ENCODE measurements at regions not wholly inside any gene's neighbourhood (a gene's known extent, or its start where the extent isn't known, plus 50 kb on each side); places are given as distances from the start of the nearest gene placed in this dataset.

DNA sequence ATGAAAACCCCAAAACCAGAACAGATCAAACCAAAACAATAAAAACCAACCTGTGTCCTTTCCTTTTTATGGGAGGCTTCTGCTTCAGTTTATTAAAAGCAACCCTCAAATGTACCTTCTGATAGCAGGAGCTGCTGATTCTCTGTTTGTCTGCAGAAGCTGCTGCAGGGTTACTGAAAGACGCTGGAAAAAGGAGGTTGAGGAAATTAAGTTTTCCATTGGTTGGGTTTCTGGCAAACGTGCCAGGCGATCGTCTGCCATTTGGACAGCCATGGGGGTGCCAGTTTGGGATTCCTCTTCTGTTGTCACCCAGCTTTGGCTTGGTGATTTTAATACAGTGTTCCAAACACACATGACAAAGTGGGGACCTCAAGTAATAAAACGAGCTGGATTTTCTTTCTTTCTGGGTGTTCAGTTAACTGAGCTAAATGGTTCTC lies 185.4 kb upstream of the ZFHX3 start:
- DNase-seq: no peak

DNA sequence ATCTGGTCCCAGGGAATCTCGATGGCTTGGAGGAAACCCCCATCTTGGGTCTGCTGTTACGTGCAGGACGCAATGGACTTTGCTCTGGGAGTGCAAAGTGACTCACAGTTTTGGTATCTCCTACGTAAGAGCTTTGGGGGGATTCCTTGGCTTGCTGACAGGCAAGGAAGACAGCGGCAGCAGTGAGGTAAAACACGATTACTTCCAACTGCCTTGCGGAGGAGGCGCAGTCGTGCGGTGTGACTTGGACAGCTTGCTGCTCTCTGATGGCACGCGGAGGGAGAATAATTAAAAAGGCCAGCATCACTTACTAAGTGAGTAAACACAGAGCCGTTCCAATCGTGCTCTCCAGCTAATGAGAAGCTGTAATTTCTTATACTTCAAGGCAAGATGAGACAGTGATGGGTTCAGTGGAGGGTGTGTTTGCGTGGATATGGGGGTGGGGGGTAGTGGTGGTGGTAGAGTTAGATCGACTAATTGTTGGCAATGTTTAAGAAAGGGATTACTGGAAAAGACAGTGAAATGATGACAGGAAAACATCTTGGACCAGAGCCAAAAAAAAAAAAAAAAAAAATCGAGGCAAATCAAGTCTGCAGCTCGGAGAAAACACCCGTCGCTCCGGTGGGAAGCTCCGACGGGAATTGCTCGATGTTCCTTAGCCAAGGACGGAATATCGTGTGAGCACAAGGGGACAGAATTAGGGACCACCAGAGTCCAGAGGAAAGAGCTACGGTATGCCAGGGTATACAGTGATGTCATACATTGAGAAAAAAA lies 184.8 kb upstream of the ZFHX3 start:
- DNase-seq: peak; percentile 2

DNA sequence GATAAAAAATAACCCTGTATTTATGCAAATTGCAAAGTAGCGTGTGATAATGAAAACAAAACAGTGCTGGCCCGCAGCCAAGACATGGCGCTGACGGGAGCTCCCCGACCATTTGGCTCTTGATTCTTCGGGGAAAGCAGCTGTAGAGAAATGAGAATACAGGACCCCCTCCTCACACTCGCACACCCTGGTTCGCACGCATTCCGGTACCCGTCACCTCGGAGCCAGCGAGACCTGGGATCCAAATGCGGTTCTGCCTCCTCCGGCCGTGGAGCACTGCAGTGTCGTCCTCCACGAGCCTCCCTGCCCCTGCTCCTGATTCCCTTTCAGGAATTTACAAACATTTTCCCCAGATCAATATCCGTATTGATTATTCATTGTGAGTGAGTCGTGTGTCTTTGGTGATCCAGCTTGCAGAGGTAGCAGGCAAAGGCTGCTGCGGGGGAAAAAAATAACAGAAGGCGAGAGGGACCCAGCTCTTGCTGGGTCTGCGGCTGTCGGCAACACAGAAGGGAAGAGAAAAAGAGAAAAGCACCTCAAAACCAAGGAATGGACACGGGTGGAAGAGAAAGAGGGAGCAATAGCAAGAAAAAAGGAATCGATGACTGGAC lies 184.1 kb upstream of the ZFHX3 start:
- DNase-seq: no peak

DNA sequence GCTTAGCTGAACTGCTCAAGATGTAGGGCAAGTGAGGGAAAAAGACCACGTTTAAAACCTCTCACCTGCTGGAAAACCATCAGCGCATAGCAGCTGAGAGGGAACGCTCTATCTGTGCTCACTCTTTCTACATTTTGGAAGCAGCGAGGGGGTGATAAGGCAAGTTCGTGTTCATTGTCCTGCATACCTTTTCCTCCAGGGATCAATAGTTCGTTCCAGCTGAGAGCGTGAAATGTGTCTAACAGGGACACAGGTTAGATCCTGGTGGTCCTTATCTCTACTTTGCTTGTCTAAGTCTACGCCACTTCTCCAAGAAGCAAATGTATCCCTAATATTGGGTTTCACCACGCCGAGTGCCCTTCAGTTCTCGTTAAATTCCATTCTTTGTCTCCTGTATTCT lies 183.5 kb upstream of the ZFHX3 start:
- no peak for DNase-seq

GRCh38 chr16:73230651-73231050 lies 182.7 kb upstream of the ZFHX3 start:
- no peak for DNase-seq

DNA sequence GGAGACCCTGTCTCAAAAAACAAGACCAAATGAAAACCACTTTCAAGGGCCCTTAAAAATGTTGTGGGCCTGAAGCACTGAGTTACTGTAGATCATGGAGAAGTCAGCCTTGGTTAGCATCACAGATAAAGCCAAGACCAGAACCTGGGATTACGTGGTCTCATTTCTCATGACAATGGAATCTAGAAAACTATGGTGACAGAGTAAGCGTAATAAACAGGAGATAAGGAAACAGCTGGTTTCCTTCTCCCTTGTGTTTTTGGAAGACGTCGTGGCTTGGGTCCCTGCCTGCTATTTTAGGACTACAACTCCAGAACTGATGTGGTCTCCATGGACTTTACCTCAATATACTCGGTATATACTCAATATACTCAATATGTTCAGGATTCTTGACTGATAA lies 180.7 kb upstream of the ZFHX3 start:
- DNase-seq: no peak

DNA sequence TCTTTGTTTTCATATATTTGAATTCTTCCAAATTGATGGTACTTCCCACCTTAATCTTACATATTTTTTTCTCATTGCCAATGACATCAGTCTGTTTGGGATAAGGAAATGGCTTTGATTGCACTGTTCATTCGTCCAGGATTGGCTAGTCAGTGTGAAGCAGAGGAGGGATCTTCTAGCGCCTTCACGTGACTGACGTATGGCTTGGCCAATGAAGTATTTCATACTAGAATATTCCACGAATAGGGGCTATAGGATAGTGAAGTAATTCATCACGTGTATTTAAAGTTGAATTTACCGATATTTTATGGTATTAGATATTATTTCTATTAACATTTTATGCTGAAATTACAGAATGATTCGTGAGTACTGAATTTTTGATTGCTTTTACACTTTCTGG lies 178.7 kb upstream of the ZFHX3 start:
- no peak for DNase-seq

- DNase-seq: no peak
These were observed 178.1 kb upstream of the ZFHX3 start for GRCh38 chr16:73225983-73226382.

- no peak for DNase-seq
These were observed 172.9 kb upstream of the ZFHX3 start for GRCh38 chr16:73220836-73221235.

- DNase-seq: no peak
These were observed 171.2 kb upstream of the ZFHX3 start for GRCh38 chr16:73219176-73219575.

DNA sequence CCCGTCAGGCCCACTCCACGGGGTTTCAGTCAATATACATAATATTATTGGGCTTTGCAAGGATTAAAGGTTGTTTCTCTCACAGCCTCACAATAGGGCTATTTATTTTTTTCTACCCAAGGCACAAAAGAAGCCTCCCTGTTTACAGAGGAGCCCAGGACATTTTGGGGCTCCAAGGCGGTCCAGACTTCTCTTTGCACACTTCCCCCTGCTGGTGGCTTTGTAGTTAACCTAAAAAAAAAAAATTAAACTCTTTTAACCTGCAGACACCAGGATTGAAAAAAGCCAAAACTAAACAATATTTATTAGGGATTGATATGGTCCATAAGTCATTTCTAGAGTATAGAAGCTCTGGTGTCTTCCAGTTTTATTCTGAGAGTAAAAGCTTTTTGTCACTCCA lies 169.7 kb upstream of the ZFHX3 start:
- no peak for DNase-seq

GRCh38 chr16:73216932-73217331 lies 169.0 kb upstream of the ZFHX3 start:
- no peak for DNase-seq

- no peak for DNase-seq
These were observed 167.9 kb upstream of the ZFHX3 start for GRCh38 chr16:73215678-73216377.

- DNase-seq: no peak
These were observed 167.1 kb upstream of the ZFHX3 start for GRCh38 chr16:73214825-73215677.

DNA sequence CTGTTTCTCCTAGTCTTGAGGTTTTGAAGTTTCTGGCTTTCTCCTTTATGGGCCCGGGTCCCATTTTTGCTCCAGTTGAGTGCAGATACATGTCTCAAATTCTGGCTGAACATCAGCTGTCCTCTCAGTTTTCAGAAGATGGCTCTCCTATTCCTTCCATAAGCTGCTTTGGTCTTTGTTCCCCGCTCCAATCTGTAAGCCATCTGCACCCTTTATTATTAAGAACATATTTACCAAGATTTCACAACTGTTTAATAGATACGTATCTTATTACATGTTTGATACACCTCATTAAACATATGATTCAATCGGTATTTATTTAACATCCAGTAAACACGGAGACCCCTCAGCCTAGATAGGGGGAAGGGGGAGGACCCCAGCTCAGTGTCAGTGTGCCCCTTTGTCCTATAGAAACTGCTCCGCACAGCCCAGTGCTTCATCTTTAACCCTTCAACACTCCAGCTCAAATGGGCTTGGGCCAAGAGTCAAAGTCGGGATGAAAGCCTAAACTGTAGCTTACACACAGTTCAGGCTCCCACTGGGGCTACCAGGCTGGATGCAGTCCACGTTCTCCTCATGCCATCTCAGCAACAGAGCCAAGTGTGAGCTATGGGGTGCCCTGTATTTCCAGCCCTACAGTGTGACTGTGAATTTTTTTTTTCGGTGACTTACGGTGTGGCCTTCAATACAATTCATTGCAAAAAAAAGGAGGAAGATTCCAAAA lies 166.0 kb upstream of the ZFHX3 start:
- peak; percentile 43 for DNase-seq

- no peak for DNase-seq
These were observed 164.5 kb upstream of the ZFHX3 start for GRCh38 chr16:73212431-73212830.

DNA sequence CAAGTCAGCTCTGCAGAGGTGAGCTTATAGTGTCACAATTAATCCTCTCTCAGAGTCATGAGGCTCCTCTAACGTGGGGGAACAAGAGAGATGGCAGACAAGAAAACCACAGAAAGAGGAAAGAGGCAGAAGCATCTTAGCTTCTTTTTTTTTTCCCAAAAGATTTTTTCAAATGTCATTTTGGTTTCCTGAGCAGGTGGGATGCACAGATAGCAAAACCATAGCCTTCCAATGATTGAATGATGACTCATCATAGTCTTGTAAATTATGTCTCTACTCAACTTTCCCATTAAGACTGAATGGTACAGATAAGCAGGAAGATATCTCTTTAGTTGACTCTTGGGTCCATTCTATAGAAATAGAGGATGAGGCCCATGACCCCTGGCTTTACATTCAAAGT lies 162.8 kb upstream of the ZFHX3 start:
- no peak for DNase-seq

- no peak for DNase-seq
These were observed 162.2 kb upstream of the ZFHX3 start for GRCh38 chr16:73210084-73210483.

DNA sequence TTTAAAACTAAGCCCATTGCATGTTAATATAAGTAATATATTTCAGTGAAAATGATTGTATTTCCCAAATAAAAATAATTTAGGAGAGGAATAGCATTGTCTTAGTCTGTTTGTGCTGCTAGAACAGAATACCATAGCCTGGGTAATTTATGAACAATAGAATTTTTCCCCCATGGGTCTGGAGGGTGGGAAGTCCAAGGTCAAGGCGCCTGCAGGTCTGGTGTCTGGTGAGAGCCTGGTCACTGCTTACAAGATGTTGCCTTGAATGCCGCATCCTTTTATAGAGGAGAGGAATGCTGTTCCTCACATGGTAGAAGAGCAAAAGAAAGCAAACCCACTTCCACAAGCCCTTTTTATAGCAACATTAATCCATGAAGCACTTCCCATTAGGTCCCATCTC lies 161.3 kb upstream of the ZFHX3 start:
- DNase-seq: no peak

GRCh38 chr16:73206151-73206707 lies 158.3 kb upstream of the ZFHX3 start:
- DNase-seq: no peak

GRCh38 chr16:73205153-73205886 lies 157.4 kb upstream of the ZFHX3 start:
- peak; percentile 32 for DNase-seq
